HG02610 (cell line): ENCODE measurements at regions not wholly inside any gene's neighbourhood (a gene's known extent, or its start where the extent isn't known, plus 50 kb on each side); places are given as distances from the start of the nearest gene placed in this dataset.
"Not testable (repeated sequence)": the region's sequence is repeated elsewhere in the genome, so short reads cannot be mapped to it uniquely, and the experiment has no call there.

Experiments used
- ATAC-seq: cut with Tn5 transposase; IDR thresholded peaks from one replicate; pipeline ENCODE4 v1.9.1; 2021; ENCODE audit warnings: mild to moderate bottlenecking, moderate library complexity; ENCODE audit not compliant: unreplicated experiment

- no peak for ATAC-seq
These were observed 57.1 kb upstream of the KIF2B start for GRCh38 chr17:53765609-53766008.

- ATAC-seq = no peak
These were observed 57.6 kb upstream of the KIF2B start for GRCh38 chr17:53765129-53765528.

GRCh38 chr17:53757559-53757958 lies 65.2 kb upstream of the KIF2B start:
- no peak for ATAC-seq

GRCh38 chr17:53757116-53757515 lies 65.6 kb upstream of the KIF2B start:
- ATAC-seq = not testable (repeated sequence)

GRCh38 chr17:53749178-53749577 lies 73.5 kb upstream of the KIF2B start:
- no peak for ATAC-seq

- ATAC-seq = not testable (repeated sequence)
These were observed 74.4 kb upstream of the KIF2B start for GRCh38 chr17:53748159-53748820.

GRCh38 chr17:53740312-53740711 lies 82.4 kb upstream of the KIF2B start:
- no peak for ATAC-seq

- no peak for ATAC-seq
These were observed 86.0 kb upstream of the KIF2B start for GRCh38 chr17:53736516-53737240.

GRCh38 chr17:53724726-53725125 lies 98.0 kb upstream of the KIF2B start:
- no peak for ATAC-seq

- ATAC-seq = no peak
These were observed 100.3 kb upstream of the KIF2B start for GRCh38 chr17:53722407-53722806.

- no peak for ATAC-seq
These were observed 101.6 kb upstream of the KIF2B start for GRCh38 chr17:53721101-53721500.

- no peak for ATAC-seq
These were observed 103.5 kb upstream of the KIF2B start for GRCh38 chr17:53719229-53719628.

- ATAC-seq = no peak
These were observed 115.2 kb upstream of the KIF2B start for GRCh38 chr17:53707566-53707965.

GRCh38 chr17:53696286-53696685 lies 126.4 kb upstream of the KIF2B start:
- no peak for ATAC-seq

- ATAC-seq = no peak
These were observed 135.4 kb upstream of the KIF2B start for GRCh38 chr17:53687324-53687723.

GRCh38 chr17:53680745-53681144 lies 142.0 kb upstream of the KIF2B start:
- ATAC-seq = no peak

GRCh38 chr17:53668854-53669253 lies 153.9 kb upstream of the KIF2B start:
- ATAC-seq = no peak

GRCh38 chr17:53662608-53663007 lies 160.1 kb upstream of the KIF2B start:
- ATAC-seq = no peak

- ATAC-seq = no peak
These were observed 163.5 kb upstream of the KIF2B start for GRCh38 chr17:53659181-53659580.

- ATAC-seq = no peak
These were observed 167.1 kb upstream of the KIF2B start for GRCh38 chr17:53655591-53655990.

GRCh38 chr17:53649201-53649600 lies 173.5 kb upstream of the KIF2B start:
- no peak for ATAC-seq

GRCh38 chr17:53646835-53647234 lies 175.9 kb upstream of the KIF2B start:
- no peak for ATAC-seq

- no peak for ATAC-seq
These were observed 181.9 kb upstream of the KIF2B start for GRCh38 chr17:53640808-53641207.
